HG02970 (cell line): ENCODE measurements at regions not wholly inside any gene's neighbourhood (a gene's known extent, or its start where the extent isn't known, plus 50 kb on each side); places are given as distances from the start of the nearest gene placed in this dataset.

Experiments
- ATAC-seq: cut with Tn5 transposase; IDR thresholded peaks from one replicate; pipeline ENCODE4 v1.9.1; 2021; ENCODE audit warnings: mild to moderate bottlenecking, moderate library complexity, moderate number of reproducible peaks; ENCODE audit not compliant: unreplicated experiment, low FRiP score

GRCh38 chr12:77167801-77168200 is 102.4 kb upstream of the E2F7 start:
- ATAC-seq: no peak

GRCh38 chr12:77166696-77167095 is 101.3 kb upstream of the E2F7 start:
- ATAC-seq: no peak

DNA sequence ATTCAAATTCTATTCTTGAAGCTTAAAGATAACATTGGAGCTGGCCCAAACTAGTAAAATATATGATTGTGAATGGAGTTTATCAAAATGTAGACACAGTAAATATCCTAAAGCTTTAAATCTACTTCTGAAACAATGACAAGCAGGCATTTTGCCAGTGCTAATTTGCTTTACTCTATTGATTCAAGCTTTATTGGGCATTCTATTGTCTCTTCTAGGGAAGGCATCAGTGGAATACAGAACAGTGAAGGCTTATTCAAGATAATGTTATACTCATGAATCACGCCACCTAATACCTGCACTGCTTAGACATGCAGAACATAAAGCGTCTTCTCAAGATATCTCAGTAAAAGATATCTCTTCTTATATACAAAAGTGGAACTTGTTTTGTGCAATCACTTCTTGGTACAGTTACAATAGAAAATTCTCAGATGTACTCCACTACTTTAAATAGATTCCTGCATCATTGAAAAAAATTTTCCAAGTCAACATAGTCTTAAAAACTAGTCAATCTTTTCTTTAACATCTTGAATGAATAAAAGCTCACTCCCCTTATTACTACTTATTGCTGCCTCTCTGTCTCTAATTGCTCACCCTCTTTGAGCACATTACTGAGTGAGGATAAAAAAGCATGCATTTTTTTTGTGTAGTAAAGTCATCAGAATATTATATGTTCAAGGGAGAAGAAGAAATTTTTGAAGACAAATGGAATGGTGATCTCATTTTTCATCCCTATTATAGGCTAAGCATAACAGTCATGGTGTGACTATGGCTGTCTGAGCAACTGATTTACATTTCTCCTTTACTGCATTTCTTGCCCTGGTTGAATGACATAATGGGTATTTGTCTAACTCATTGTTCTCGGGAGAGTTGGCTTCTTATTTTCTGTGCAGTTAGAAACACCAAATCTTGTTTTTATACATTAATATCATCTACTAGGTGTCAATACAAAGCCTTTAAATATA is 98.0 kb upstream of the E2F7 start:
- no peak for ATAC-seq

DNA sequence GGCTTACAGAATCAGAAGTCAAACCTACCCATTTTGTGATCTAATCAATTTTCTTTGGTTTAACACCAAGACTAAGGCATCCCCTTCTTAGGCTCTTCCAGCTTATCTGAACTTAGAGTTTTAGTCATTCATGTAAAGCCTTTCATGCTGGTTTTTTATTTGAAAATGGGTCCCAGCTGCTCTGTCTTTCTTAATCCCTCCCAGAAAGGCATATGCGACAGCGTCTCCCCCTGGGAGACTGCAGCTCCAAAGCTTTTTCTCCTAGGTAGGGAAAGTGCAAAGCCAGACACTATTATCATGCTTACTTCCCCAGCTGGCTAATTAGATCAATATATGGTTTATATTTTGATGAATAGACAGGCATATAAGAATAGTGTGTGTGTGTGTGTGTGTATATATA is 96.6 kb upstream of the E2F7 start:
- ATAC-seq: no peak

- no peak for ATAC-seq
Measured at GRCh38 chr12:77160931-77161330, 95.6 kb upstream of the E2F7 start.

DNA sequence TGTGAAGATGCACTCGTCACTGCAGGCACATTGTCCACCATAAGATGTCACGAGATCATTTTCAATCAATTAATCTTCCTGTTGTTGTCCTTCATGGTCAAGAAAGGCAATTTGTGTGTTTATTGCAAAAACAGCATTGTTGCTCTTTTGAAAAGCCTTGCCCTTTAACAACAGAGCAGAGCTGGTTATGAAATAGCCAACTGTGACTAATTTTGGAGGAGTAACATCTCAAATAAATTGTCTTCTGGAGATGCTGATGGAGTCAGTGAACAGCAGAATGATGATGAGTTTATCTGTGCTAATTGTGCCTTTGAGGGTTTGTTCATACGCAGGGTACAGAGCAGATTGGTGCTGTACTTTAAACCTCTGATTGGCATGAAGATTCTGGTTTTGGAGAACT is 88.3 kb upstream of the E2F7 start:
- ATAC-seq: no peak

DNA sequence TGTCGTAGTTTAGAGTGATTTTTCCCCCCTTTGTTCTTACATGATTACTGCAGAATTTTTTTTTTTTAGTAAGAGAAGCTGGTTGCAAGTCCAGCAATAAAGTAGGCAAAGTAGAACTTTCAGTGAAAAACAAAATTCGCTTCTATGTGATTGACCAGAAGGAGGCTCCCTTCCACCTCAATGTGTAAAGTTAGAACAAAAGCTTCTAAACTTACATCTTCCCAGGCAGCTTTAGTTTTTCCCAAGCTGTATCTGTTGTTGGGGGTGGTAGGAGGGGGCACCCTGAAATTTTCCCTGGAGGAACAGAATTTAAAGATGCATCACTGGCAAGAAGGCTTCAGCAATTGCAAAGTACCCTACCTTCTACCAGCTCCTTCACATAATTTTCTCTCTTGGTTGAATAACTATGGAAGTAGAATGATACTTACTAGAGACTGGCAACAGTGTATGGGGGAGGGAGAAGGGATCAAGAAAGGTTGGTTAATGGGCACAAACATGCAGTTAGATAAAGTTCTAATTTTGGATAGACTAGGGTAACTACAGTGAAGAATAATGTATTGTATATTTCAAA is 87.3 kb upstream of the E2F7 start:
- no peak for ATAC-seq

- ATAC-seq: no peak
Measured at GRCh38 chr12:77151030-77151429, 85.7 kb upstream of the E2F7 start.

- no peak for ATAC-seq
Measured at GRCh38 chr12:77133566-77133965, 68.2 kb upstream of the E2F7 start.

DNA sequence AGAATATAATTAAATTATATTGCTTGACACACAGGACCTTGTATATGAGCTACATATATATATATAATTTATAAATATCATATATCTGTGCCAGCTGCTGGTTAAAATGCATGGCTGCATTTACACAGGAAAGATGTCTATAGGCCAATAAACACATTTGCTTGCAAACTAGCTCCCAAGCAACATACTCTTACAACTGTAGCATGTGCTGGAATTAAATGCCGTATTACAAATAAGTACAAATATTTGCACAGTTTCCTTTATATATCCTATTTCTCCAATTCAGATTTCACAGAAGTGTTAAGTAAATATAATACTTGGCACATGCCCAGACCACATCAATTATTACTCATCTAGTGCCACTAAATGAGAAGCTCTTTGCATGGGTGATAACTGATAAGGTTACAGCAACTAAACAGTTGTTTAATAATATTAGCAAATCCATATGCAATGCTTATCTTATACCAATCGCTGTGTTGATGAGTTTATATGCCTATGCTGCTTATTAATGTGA is 66.7 kb upstream of the E2F7 start:
- no peak for ATAC-seq

DNA sequence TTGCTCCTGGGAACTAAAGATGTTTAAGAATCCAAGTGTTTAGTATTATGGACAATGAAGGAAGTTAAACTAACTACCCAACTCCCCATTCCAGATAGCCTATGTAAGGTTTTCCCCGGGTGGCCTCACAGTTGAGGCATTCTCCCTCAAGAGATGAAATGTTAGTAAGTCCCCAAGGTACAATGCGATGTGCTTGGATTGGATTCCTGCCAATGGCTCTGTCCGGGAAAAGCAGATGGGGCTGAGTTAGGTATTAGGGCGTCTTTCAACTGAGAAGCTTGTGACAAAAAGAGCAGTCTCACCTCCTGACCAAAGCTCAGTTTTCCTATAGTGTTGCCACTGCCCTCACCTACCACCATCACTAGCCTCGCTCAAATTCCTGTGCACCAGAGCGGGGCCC is 64.8 kb upstream of the E2F7 start:
- no peak for ATAC-seq

- no peak for ATAC-seq
Measured at GRCh38 chr12:77124767-77125166, 59.4 kb upstream of the E2F7 start.

- ATAC-seq: no peak
Measured at GRCh38 chr12:77122661-77123060, 57.3 kb upstream of the E2F7 start.

GRCh38 chr12:77122236-77122635 is 56.9 kb upstream of the E2F7 start:
- ATAC-seq: no peak

- no peak for ATAC-seq
Measured at GRCh38 chr12:77120156-77121085, 55.1 kb upstream of the E2F7 start.

DNA sequence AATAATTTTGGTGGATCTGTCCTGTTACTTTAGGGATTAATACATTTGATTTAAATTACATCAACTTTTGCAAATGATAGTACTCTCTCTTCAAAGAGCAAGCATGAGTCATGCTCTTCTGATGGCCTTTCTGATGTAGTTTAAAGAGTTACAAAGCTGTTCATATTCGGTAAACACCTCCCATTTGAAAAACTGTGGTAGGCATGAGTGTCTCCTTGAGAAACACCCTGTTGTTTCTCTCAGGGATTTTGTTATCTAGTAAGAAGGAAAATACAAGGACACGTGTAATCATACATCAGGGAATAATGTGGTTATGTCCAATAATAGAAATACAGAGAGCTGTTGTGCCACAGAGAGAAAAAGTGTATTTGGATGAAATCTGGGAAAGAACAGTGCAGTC is 53.3 kb upstream of the E2F7 start:
- ATAC-seq: no peak

- ATAC-seq: no peak
Measured at GRCh38 chr12:77116277-77116676, 50.9 kb upstream of the E2F7 start.

DNA sequence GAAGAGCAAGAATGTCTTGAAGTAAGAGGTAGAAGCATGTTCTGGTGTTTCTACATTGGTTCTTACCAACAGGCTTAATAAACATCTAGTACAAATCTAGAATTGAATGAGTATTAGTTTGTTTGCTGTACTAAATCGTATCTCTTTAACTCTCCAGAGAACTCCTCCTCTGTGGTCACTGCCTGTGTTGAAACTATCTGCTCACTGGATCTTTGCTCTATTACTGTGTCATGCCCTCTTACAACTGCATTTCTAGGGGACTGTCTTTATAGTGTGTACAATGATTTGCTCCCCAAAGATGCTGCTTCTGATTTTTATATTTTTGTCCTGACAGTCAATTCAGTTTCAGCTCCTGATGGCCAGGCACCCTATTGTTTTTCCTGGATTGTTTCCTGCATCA is 50.1 kb upstream of the E2F7 start:
- ATAC-seq: no peak
